WTC11 (cell line): ENCODE measurements at regions not wholly inside any gene's neighbourhood (a gene's known extent, or its start where the extent isn't known, plus 50 kb on each side); places are given as distances from the start of the nearest gene placed in this dataset.

Experiments
- ATAC-seq: fragments of 200-7000 bp; cut with Tn5 transposase; 2 replicates; pipeline ENCODE4 v1.10.0; 2021; ENCODE audit warnings: mild to moderate bottlenecking, moderate library complexity
- CTCF ChIA-PET: fragments of 300-600 bp; sonication (Branson Sonifier 250); formaldehyde crosslinking; loops from one replicate; lab custom pipeline; 2021; ENCODE audit warnings: antibody characterized with exemption; lab: Charles Lee
- POLR2A ChIA-PET: fragments of 350-600 bp; sonication (Branson Sonifier 250); formaldehyde crosslinking; loops from one replicate; lab custom pipeline; 2021; ENCODE audit warnings: antibody characterized with exemption; lab: Charles Lee
- DNase-seq: peaks from one replicate; pipeline ENCODE4 v3.0.0; 2021; ENCODE audit warnings: low spot score
- H3K27ac Mint-ChIP-seq: 2 replicates; pipeline ENCODE4 v1.8.0; 2021; ENCODE audit warnings: mixed read lengths
- H3K27me3 Mint-ChIP-seq: 2 replicates; pipeline ENCODE4 v1.8.0; 2021; ENCODE audit warnings: low read depth, mild to moderate bottlenecking, moderate library complexity, mixed read lengths
- H3K36me3 Mint-ChIP-seq: 2 replicates; pipeline ENCODE4 v1.8.0; 2021; ENCODE audit warnings: mixed read lengths
- H3K4me1 Mint-ChIP-seq: 2 replicates; pipeline ENCODE4 v1.8.0; 2022; ENCODE audit warnings: mixed read lengths
- H3K4me3 Mint-ChIP-seq: 2 replicates; pipeline ENCODE4 v1.8.0; 2021; ENCODE audit warnings: mild to moderate bottlenecking, moderate library complexity, mixed read lengths
- H3K9me3 Mint-ChIP-seq: 2 replicates; pipeline ENCODE4 v1.8.0; 2021; ENCODE audit warnings: mixed read lengths
- CBFB ChIP-seq: sonication (generic); formaldehyde crosslinking; IDR thresholded peaks from 2 replicates; pipeline ENCODE4 v1.8.1; 2022; ENCODE audit warnings: mild to moderate bottlenecking, low read depth, missing genetic modification reagents
- CREM ChIP-seq: sonication (generic); formaldehyde crosslinking; IDR thresholded peaks from 2 replicates; pipeline ENCODE4 v1.8.1; 2022; ENCODE audit warnings: mild to moderate bottlenecking, missing genetic modification reagents, moderate library complexity
- EMX1 ChIP-seq: fragments of 250-450 bp; sonication (Bioruptor Pico); IDR thresholded peaks from 2 replicates; pipeline ENCODE4 v1.8.0; 2021; ENCODE audit warnings: mild to moderate bottlenecking
- ESRRA ChIP-seq: sonication (generic); formaldehyde crosslinking; IDR thresholded peaks from 2 replicates; pipeline ENCODE4 v1.8.1; 2022; ENCODE audit warnings: mild to moderate bottlenecking, missing genetic modification reagents, borderline replicate concordance
- ETV6 ChIP-seq: sonication (generic); formaldehyde crosslinking; IDR thresholded peaks from 2 replicates; pipeline ENCODE4 v1.8.1; 2022; ENCODE audit warnings: mild to moderate bottlenecking, missing genetic modification reagents
- FOXK1 ChIP-seq: sonication (generic); formaldehyde crosslinking; IDR thresholded peaks from 2 replicates; pipeline ENCODE4 v1.8.0; 2022; ENCODE audit warnings: mild to moderate bottlenecking, moderate library complexity, missing genetic modification reagents
- GABPB1 ChIP-seq: sonication (generic); formaldehyde crosslinking; IDR thresholded peaks from 2 replicates; pipeline ENCODE4 v1.8.1; 2023; ENCODE audit warnings: mild to moderate bottlenecking, missing genetic modification reagents
- IRF2 ChIP-seq: sonication (generic); formaldehyde crosslinking; IDR thresholded peaks from 2 replicates; pipeline ENCODE4 v1.8.0; 2022; ENCODE audit warnings: low read depth, missing genetic modification reagents, borderline replicate concordance
- MYBL2 ChIP-seq: sonication (generic); formaldehyde crosslinking; IDR thresholded peaks from 2 replicates; pipeline ENCODE4 v1.8.1; 2023; ENCODE audit warnings: mild to moderate bottlenecking, moderate library complexity, missing genetic modification reagents
- RORB ChIP-seq: fragments of 250-450 bp; sonication (Bioruptor Pico); IDR thresholded peaks from 2 replicates; pipeline ENCODE4 v1.9.0; 2021; ENCODE audit warnings: mild to moderate bottlenecking
- SOX15 ChIP-seq: fragments of 250-450 bp; sonication (Bioruptor Pico); IDR thresholded peaks from 2 replicates; pipeline ENCODE4 v1.9.0; 2021; ENCODE audit warnings: mild to moderate bottlenecking
- TP53 ChIP-seq: sonication (generic); formaldehyde crosslinking; IDR thresholded peaks from 2 replicates; pipeline ENCODE4 v1.8.1; 2023; ENCODE audit warnings: mild to moderate bottlenecking, missing genetic modification reagents
- ZNF263 ChIP-seq: sonication (generic); formaldehyde crosslinking; IDR thresholded peaks from 2 replicates; pipeline ENCODE4 v1.8.1; 2022; ENCODE audit warnings: low read depth, mild to moderate bottlenecking, moderate library complexity, missing genetic modification reagents
- TF ChIP-seq, protein P1 (sequence below): fragments of 250-450 bp; sonication (Bioruptor Pico); conservative IDR thresholded peaks from 2 replicates; pipeline ENCODE4 v1.9.0; 2021; ENCODE audit warnings: mild to moderate bottlenecking
- TF ChIP-seq, protein P2 (sequence below): fragments of 200-600 bp; IDR thresholded peaks from 2 replicates; pipeline ENCODE4 v1.8.0; 2022; ENCODE audit warnings: antibody characterized with exemption
- TF ChIP-seq, protein P3 (sequence below): fragments of 250-450 bp; sonication (Bioruptor Pico); IDR thresholded peaks from 2 replicates; pipeline ENCODE4 v2.1.2; 2022; ENCODE audit warnings: mild to moderate bottlenecking, moderate library complexity
- TF ChIP-seq, protein P4 (sequence below): fragments of 250-450 bp; sonication (Bioruptor Pico); IDR thresholded peaks from 2 replicates; pipeline ENCODE4 v1.9.0; 2021; ENCODE audit warnings: moderate library complexity, mild to moderate bottlenecking, inconsistent platforms, borderline replicate concordance
- TF ChIP-seq, protein P5 (sequence below): sonication (generic); formaldehyde crosslinking; conservative IDR thresholded peaks from 2 replicates; pipeline ENCODE4 v1.8.1; 2022; ENCODE audit warnings: mild to moderate bottlenecking, missing genetic modification reagents

DNA sequence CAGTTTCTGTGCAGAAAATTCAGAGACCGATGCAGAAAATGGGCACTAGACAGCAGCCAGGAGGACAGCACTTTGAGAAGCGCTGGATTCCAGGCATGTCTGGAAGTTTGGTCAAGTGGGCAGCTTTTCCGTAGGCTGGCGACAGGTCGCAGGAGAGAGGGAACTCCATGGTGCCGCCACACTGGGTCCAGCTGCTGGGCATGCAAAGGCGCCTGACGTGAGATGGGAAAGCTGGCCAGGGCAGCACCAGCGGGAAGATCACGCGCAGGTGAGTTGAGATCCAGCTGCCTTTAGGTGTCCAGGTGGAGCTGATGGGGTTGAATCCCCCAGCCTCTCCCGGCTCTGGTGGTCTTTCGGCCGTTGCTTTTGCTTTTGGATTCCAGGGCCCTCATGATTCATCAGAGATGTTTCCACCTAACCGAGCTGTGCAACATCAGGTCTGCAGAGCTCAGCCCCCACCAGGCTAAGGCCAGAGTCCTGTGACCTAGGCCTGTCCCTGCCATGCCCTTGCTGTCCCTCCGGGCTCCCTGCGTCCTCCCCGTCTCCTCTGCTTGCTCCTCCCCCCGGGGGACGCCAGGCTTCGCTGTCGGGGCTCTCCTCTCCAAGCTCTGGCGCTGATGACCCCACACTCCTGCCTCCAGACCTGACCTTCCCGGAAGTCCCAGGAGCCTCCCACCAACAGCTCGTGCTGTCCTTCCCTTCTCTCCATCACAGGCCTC is 1001.7 kb downstream of the BRD1 start:
- TF ChIP-seq, protein P1, sequence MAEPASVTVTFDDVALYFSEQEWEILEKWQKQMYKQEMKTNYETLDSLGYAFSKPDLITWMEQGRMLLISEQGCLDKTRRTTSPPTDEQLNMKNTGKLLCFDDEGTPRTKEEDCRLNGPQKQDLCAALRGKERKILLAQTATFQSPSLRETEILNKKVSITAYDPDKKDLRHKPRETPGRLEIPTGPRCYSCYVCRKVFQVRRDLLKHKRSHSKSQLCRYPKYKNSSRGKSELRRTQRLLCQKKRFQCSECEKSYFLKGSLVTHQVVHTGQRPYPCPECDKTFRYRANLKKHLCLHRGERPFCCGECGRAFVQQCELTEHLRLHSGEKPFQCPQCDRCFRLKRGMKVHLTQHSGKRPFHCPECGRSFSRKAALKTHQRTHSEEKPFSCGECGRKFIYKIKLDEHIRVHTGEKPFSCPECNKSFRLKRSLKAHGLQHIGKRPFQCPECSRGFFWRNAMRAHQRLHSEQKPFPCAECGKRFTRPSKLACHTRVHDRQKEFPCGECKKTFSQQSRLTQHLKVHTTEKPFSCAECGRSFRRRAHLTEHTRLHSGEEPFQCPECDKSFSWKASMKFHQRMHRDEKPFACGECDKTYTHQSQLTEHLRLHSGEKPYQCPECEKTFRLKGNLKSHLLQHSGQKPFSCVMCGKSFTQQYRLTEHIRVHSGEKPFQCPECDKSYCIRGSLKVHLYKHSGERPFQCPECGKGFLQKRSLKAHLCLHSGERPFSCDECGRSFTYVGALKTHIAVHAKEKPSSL (CRISPR knock-in tag) = no peak
- TF ChIP-seq, protein P2, sequence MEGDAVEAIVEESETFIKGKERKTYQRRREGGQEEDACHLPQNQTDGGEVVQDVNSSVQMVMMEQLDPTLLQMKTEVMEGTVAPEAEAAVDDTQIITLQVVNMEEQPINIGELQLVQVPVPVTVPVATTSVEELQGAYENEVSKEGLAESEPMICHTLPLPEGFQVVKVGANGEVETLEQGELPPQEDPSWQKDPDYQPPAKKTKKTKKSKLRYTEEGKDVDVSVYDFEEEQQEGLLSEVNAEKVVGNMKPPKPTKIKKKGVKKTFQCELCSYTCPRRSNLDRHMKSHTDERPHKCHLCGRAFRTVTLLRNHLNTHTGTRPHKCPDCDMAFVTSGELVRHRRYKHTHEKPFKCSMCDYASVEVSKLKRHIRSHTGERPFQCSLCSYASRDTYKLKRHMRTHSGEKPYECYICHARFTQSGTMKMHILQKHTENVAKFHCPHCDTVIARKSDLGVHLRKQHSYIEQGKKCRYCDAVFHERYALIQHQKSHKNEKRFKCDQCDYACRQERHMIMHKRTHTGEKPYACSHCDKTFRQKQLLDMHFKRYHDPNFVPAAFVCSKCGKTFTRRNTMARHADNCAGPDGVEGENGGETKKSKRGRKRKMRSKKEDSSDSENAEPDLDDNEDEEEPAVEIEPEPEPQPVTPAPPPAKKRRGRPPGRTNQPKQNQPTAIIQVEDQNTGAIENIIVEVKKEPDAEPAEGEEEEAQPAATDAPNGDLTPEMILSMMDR = no peak
- TF ChIP-seq TP53 (CRISPR knock-in tag) (no peak), CREM (CRISPR knock-in tag) (no peak), MYBL2 (CRISPR knock-in tag) (no peak), EMX1 (CRISPR knock-in tag) (no peak), RORB (CRISPR knock-in tag) (no peak), GABPB1 (CRISPR knock-in tag) (no peak), ETV6 (no peak), ZNF263 (no peak), ESRRA (CRISPR knock-in tag) (no peak), SOX15 (CRISPR knock-in tag) (no peak), CBFB (CRISPR knock-in tag) (no peak), IRF2 (CRISPR knock-in tag) (no peak), FOXK1 (CRISPR knock-in tag) (no peak)
- TF ChIP-seq, protein P3, sequence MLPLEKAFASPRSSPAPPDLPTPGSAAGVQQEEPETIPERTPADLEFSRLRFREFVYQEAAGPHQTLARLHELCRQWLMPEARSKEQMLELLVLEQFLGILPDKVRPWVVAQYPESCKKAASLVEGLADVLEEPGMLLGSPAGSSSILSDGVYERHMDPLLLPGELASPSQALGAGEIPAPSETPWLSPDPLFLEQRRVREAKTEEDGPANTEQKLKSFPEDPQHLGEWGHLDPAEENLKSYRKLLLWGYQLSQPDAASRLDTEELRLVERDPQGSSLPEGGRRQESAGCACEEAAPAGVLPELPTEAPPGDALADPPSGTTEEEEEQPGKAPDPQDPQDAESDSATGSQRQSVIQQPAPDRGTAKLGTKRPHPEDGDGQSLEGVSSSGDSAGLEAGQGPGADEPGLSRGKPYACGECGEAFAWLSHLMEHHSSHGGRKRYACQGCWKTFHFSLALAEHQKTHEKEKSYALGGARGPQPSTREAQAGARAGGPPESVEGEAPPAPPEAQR (CRISPR knock-in tag) = no peak
- TF ChIP-seq, protein P4, sequence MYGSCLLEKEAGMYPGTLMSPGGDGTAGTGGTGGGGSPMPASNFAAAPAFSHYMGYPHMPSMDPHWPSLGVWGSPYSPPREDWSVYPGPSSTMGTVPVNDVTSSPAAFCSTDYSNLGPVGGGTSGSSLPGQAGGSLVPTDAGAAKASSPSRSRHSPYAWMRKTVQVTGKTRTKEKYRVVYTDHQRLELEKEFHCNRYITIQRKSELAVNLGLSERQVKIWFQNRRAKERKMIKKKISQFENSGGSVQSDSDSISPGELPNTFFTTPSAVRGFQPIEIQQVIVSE (CRISPR knock-in tag) = no peak
- TF ChIP-seq, protein P5, sequence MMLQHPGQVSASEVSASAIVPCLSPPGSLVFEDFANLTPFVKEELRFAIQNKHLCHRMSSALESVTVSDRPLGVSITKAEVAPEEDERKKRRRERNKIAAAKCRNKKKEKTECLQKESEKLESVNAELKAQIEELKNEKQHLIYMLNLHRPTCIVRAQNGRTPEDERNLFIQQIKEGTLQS = no peak
- ChIA-PET CTCF (interaction anchor here (2.4 kb wide), 1 partner anchor 43 kb away, joined by 8 read pairs; no protein-coding TSS in a partner anchor), POLR2A (interaction anchor here (1.1 kb wide), 1 partner anchor 220 kb away, joined by 4 read pairs; no protein-coding TSS in a partner anchor)
- DNase-seq = no peak
- H3K9me3 Mint-ChIP-seq = peaks cover 9% of the 10 kb centered on the region
- H3K27me3 Mint-ChIP-seq = no peaks in the 10 kb centered on the region
- H3K4me3 Mint-ChIP-seq = no peak overlapping the region
- H3K27ac Mint-ChIP-seq = no peak overlapping the region; the same call in 1 of the 2 replicates
- no peaks in the 10 kb centered on the region; the same call in 1 of the 2 replicates for H3K36me3 Mint-ChIP-seq
- no peak for ATAC-seq
- no peaks in the 10 kb centered on the region for H3K4me1 Mint-ChIP-seq
